ENCODE measurements at regions not wholly inside any gene's neighbourhood (a gene's known extent, or its start where the extent isn't known, plus 50 kb on each side); places are given as distances from the start of the nearest gene placed in this dataset.
"Not testable (repeated sequence)": the region's sequence is repeated elsewhere in the genome, so short reads cannot be mapped to it uniquely, and the experiment has no call there.

DNA sequence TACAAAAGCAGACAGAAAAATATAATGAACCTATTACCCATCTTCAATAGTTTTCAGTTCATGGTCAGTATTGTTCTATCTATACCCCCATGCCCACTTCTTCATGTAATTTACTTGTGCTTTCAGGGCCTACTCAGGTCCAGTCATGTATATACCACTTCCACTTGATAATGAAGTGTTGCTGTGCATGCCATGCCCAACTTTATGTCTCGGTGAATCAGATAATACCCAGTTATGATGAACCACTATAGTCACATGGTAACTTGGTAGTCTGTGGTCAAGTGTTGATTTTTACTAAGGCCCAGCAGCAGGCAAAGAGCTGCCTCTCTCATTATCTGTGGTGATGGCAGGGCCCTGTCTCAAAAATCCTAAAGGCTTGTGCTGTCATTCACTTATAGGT lies 70.7 kb upstream of the IL33 start:
- H3K36me3 ChIP-seq = no peaks in the 10 kb centered on the region
- H3K27ac ChIP-seq = no peak overlapping the region
- no peaks in the 10 kb centered on the region for H3K27me3 ChIP-seq
- intact Hi-C loops (cut with DNase I) = no loop called here
- TF ChIP-seq, protein P1, sequence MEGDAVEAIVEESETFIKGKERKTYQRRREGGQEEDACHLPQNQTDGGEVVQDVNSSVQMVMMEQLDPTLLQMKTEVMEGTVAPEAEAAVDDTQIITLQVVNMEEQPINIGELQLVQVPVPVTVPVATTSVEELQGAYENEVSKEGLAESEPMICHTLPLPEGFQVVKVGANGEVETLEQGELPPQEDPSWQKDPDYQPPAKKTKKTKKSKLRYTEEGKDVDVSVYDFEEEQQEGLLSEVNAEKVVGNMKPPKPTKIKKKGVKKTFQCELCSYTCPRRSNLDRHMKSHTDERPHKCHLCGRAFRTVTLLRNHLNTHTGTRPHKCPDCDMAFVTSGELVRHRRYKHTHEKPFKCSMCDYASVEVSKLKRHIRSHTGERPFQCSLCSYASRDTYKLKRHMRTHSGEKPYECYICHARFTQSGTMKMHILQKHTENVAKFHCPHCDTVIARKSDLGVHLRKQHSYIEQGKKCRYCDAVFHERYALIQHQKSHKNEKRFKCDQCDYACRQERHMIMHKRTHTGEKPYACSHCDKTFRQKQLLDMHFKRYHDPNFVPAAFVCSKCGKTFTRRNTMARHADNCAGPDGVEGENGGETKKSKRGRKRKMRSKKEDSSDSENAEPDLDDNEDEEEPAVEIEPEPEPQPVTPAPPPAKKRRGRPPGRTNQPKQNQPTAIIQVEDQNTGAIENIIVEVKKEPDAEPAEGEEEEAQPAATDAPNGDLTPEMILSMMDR (IDR thresholded peaks at IDR 0.05) = no peak
- H3K4me1 ChIP-seq = no peaks in the 10 kb centered on the region
- no peaks in the 10 kb centered on the region for H3K9me3 ChIP-seq
- no peak for DNase-seq (ENCODE audit: low spot score in 2 of 2)
- no peak overlapping the region for H3K4me3 ChIP-seq

DNA sequence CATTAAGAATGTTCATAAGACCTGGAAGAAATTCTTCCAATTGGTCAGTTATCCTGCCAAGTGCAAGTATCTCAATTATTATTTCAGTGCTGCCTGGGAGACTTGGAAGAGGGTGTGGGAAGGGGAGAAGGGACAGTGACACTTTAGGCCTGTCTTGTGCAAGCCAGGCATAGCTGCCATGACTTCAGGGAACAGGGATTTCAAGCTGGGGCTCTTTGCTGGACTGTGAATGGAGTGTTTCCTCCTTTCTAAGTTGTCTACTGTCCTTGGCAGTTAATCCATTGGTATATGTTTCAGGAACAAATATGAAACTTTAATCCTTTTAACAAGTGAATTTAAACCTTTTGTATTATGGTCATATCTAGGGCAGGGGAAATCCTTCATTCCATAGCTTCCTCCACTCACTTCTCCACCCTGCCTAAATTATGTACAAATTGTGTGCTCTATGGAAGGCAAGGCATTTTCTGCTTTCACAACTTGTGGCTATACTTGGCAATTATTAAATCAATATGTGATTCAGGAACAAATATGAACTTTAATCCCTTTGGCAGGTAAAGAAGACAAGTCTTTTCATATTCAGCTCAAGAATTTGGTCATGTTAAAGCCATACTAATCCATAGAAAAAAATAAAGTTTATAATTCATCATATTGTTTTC lies 72.7 kb upstream of the IL33 start:
- DNase-seq (ENCODE audit: low spot score in 2 of 2) = no peak
- no peaks in the 10 kb centered on the region for H3K4me1 ChIP-seq
- TF ChIP-seq, protein P1 (IDR thresholded peaks at IDR 0.05) = no peak
- no peaks in the 10 kb centered on the region for H3K27me3 ChIP-seq
- H3K27ac ChIP-seq = no peak overlapping the region
- H3K9me3 ChIP-seq = no peaks in the 10 kb centered on the region
- H3K4me3 ChIP-seq = no peak overlapping the region
- intact Hi-C loops (cut with DNase I) = no loop called here
- no peaks in the 10 kb centered on the region for H3K36me3 ChIP-seq

DNA sequence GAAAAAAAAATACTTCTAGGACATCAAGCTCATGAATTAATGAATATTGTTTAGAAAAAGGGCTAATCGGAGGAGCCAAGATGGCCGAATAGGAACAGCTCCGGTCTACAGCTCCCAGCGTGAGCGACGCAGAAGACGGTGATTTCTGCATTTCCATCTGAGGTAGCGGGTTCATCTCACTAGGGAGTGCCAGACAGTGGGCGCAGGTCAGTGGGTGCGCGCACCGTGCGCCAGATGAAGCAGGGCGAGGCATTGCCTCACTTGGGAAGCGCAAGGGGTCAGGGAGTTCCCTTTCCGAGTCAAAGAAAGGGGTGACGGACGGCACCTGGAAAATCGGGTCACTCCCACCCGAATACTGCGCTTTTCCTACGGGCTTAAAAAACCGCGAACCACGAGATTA lies 79.8 kb upstream of the IL33 start:
- H3K27me3 ChIP-seq, H3K4me1 ChIP-seq, H3K27ac ChIP-seq: not testable (repeated sequence)

DNA sequence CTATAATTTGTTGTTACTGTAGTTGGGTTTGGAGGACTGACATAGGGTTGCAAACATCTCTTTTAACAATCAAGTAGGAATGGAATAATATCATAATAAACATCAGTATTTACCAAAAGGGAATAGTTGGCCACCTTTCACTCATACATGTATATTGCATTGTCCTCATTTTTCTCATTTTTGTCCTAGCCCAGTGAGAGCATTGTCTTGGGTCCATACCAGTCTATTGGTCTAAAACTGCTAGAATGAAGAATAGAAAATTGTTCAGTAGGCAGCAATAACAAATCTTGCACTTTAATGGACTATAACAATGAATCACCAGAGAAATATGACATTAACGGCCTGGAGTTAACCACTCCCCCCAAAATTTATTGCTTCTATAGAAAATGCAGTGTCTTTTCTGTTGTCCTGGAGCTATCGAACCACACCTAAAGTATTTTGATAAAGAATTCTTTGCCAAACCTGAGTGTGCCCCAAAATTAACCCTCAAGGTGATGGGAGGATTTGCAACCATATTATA lies 80.9 kb upstream of the IL33 start:
- Histone ChIP-seq H3K9me3 (no peaks in the 10 kb centered on the region), H3K4me1 (no peaks in the 10 kb centered on the region), H3K4me3 (no peak overlapping the region), H3K36me3 (no peaks in the 10 kb centered on the region), H3K27me3 (no peaks in the 10 kb centered on the region), H3K27ac (no peak overlapping the region)
- TF ChIP-seq, protein P1 (IDR thresholded peaks at IDR 0.05) = no peak
- DNase-seq (ENCODE audit: low spot score in 2 of 2) = no peak
- intact Hi-C loops (cut with DNase I) = no loop called here

More for the DNA sequence above, 79.8 kb upstream of the IL33 start:
- H3K36me3 ChIP-seq; H3K9me3 ChIP-seq; intact Hi-C loops (cut with DNase I); H3K4me3 ChIP-seq; DNase-seq (ENCODE audit: low spot score in 2 of 2): not testable (repeated sequence)

DNA sequence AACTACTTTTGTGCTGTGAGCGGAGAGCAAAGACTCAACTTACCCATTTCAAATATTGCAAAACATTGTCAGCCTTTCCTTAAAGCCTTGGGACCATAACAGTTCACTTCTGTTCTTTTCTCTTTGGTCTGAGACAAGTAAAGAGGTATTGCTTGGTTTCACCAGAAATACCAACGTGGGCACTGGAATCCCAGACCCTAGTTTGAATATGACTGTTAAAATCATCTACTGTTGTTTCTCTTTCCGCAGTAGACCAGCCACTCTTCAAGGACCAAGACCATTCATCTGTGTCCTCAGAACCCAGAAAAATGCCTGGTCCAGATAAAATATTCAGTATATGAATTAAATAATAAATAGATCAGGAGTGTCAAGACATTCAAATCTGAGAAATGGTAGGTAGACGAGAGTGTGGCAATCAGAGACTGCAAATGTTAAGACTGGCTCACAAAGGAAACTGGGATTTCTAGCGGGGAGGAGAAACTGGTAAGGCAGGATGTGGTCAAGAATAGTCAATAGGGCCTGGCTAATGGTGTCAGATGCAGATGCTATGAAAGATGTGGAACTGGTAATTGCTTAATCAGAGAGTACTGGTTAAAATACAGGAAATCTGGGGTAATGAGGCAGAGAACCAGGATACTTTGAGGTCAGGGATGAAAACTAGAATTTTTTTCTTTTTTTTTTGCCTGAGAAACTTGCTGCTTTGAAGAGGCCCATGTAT lies 82.1 kb upstream of the IL33 start:
- H3K9me3 ChIP-seq = no peaks in the 10 kb centered on the region
- no peak for DNase-seq (ENCODE audit: low spot score in 2 of 2)
- no peak overlapping the region for H3K4me3 ChIP-seq
- intact Hi-C loops (cut with DNase I) = no loop called here
- TF ChIP-seq, protein P1 (IDR thresholded peaks at IDR 0.05) = no peak
- no peaks in the 10 kb centered on the region for H3K36me3 ChIP-seq
- no peak overlapping the region for H3K27ac ChIP-seq
- H3K4me1 ChIP-seq = no peaks in the 10 kb centered on the region
- no peaks in the 10 kb centered on the region for H3K27me3 ChIP-seq

DNA sequence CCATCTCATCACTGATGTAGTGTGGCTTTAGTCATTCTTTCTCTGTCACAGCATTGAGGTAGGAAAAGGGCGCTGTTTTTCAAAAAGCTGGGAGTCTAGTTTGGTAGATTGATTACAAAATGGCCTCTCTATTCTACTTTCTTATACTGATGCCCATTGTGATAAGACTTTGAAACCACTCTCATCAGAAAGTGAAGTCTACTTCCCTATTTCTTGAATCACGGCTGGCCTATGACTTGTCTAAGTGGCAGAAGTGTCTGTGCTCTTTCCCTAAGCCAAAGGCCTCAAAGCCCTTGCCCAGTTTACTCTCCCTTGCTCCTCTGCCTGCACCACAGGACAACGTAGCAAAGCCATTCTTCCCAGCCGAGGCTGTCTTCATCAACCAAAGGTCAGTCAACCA lies 83.0 kb upstream of the IL33 start:
- no peaks in the 10 kb centered on the region for H3K4me1 ChIP-seq
- no peaks in the 10 kb centered on the region for H3K36me3 ChIP-seq
- intact Hi-C loops (cut with DNase I) = no loop called here
- DNase-seq (ENCODE audit: low spot score in 2 of 2) = no peak
- H3K9me3 ChIP-seq = no peaks in the 10 kb centered on the region
- TF ChIP-seq, protein P1 (IDR thresholded peaks at IDR 0.05) = no peak
- no peak overlapping the region for H3K27ac ChIP-seq
- H3K4me3 ChIP-seq = no peak overlapping the region
- no peaks in the 10 kb centered on the region for H3K27me3 ChIP-seq
